HG03378 (cell line): ENCODE measurements at regions not wholly inside any gene's neighbourhood (a gene's known extent, or its start where the extent isn't known, plus 50 kb on each side); places are given as distances from the start of the nearest gene placed in this dataset.

ENCODE experiments used
- ATAC-seq: cut with Tn5 transposase; IDR thresholded peaks from one replicate; pipeline ENCODE4 v1.9.1; 2021; ENCODE audit warnings: mild to moderate bottlenecking, moderate library complexity; ENCODE audit not compliant: unreplicated experiment

GRCh38 chr11:11045156-11045930 is 187.5 kb upstream of the ZBED5 start:
- no peak for ATAC-seq

DNA sequence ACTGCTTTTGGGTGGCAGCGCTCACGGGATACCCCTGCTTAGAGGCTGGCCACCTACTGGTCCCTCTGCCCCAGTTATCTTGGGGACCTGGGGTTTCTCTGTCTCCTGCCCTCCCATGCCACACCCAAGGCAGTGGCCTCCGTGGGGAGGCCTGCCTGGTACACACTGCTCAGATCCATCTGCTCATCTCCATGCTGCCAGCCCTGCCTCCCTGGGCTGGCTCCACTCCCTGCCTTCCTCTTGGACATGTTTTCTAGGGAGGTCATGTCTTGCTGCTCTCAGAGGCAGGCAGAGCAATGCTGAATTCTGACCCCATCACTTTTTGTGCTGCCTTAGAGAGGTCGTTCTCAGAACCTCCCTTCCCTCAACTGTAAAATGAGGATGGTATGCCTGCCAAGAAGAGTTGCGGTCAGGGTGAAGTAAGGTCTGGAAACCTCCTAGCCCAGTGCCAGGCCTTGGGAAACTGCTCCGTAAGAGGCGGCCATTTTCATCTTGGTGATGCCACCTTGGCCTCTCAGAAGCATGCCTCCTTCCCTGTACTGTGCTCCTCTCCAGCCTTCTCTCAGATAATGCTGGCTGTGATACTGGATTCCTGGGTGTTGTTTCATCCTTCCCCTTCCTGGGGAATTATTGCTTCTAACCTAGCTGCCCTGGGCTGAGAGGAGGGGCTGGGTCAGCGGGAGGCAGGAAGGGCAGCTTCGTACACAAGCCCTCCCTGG is 186.4 kb upstream of the ZBED5 start:
- ATAC-seq, result no peak

DNA sequence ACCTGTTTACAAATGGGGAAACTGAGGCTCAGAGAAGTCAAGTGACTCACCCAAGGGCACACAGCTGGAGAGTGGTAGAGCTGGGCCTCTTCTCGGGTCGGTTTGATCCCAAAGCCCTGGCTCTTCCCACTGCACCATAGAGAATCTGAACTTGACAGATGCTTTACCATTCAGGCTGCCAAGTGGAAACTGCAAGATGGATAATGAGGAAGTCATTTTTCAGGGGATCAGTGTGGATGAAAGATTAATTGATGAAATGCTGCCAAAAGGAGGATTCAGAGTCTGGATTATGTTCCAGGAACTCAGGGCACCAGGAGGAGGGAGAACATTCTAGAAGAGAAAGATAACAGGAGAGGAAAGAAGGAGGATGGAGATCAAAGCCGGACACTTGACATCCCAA is 185.9 kb upstream of the ZBED5 start:
- no peak for ATAC-seq

GRCh38 chr11:11039208-11039965 is 181.5 kb upstream of the ZBED5 start:
- ATAC-seq, result no peak

DNA sequence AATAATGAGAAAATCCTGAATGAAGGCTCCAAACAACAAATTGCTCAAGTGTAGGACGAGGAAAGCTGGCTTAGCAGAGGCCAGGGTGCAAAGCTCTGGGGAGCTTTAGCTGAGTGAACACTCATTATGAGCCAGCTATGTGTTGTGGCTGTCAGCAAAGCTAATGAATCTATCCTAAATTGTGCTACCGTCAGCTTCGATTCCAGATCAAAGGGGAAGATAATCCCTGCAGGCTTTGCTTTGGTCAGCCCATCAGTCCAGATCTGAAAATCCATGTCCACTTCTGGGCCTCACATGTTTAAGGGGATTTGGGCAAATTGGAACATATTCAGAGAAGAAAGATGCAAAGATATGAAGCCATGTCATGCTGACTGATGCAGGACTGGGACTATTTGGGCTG is 180.9 kb upstream of the ZBED5 start:
- no peak for ATAC-seq

DNA sequence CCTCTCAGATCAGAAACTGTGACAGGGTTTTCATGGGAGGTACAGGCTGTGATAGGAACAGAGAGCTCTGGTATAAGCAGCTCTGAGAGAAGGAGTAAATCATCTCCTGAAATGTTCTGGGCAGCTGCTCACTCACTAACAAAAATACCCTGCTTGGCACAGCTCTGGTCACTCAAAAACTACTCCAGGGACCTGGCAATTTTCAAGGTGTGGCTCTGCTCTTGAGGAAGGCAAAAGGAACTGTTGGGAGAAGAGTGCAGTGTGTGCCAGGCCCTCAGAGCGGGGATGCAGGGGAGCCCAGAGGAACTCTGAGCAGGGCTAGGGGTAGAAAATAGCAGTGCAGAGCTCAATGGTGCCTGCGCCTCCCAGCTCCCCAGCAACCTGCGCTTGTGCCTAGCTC is 180.5 kb upstream of the ZBED5 start:
- ATAC-seq, result no peak

DNA sequence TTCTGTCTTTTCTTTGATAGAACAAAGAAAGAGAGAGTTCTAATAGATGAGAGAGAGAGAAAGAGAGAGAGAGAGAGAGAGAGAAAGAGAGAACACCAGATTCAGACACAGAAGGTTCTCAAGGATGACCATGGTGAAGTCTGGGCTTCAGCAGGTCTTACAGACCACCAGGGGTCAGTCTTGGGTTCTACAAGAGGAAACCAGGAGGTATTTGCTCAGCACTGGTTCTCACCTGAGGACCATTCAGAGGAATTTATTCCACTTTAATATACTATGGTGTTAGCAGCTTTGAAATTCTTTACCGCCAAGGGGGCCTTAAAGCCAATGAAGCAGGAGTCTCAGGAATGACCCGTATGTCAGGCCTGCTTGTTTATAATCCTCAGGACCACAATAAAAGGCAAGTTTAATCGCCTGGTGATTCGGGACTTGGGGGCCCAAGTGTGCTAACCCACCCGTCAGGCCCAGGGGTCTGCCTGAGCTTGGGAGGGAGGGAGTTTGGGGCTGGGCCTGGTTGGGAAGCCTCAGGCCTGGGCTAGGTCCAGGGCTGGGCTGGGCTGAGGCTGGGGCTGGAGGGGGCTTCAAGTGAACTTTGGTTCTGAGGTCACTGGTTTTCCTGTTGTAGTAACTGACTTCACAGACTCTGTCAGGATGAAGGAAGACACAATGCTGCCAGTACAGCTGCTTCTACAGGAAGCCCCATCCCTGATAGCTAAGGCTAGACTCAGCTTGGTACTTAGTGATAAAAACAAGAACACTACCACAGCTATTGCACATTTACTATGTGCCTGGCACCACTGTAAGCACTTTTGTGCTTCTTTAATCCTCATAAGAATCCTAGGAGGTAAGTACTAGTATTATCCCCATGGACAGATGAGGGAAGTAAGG is 179.2 kb upstream of the ZBED5 start:
- no peak for ATAC-seq

DNA sequence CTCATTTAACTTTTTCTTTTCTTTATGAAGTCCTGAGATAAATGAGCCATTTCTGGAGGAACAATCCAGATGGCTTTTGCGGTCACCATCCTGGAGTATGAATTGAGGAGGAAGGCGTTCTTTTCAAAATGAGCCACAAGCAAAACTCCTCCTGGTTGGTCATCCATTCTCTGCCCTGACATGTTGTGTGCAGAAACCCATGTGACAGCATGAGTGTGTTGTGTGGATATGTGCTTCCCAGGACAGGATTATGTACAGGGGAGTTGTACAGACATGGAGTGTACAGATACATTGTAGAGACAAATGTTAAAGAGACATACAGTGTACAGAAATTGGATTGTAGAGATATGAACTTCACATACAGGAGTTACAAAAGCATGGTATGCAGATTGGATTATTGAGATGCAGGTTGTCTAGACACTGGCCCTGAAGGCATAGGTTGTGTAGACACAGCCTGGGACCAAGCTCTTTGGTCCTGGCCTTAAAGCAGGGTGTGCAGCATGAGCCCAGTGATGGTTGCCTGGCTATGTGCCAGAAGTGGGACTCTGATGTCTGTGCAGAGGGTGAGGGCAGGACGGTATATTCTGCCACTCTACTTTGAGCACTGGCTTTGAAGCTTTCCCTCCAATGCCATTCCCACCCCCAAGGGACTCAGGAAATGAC is 178.5 kb upstream of the ZBED5 start:
- no peak for ATAC-seq

GRCh38 chr11:11035331-11035730 is 177.5 kb upstream of the ZBED5 start:
- ATAC-seq, result no peak

- ATAC-seq, result no peak
These were observed 176.6 kb upstream of the ZBED5 start for GRCh38 chr11:11034476-11034875.

- no peak for ATAC-seq
These were observed 174.2 kb upstream of the ZBED5 start for GRCh38 chr11:11032066-11032465.

DNA sequence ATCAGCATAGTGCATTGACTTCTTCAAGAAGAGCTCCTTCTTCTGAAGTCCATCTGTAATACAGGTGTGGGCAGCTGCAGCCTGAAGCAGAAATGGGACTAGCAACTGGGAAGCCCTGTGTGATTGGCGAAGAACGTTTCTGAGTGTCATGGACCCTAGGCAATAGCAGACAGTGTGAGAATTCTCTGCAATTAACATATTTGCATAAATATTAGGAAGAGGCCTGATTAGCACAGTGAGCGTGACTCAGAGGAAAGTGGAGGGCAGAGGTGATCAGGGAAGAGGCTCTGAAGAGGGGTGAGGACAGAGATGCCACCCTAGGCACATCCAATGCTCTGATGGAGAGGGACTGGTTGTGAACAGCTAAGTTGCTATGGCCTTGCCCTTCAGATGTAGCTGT is 171.2 kb upstream of the ZBED5 start:
- no peak for ATAC-seq

GRCh38 chr11:11028017-11028692 is 170.3 kb upstream of the ZBED5 start:
- ATAC-seq, result no peak

DNA sequence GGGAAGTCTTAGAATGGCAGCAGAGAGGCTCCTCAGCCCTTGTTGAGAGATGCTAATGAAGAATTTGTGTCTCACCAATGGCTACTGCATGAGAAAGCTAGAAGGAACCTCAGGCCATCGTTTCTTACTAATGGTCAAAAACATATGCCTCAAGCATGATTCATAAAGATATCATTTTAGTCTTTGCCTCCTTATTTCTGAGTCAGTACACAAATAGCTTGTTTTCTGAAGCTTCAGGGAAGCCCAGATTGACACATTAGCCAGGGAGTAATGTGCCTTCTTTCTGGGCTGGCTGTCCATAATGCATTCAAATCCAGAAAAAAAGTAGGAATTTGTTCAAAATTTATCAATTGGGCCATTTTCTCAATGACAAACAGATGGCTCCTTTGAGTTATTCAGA is 169.4 kb upstream of the ZBED5 start:
- no peak for ATAC-seq

GRCh38 chr11:11025087-11025486 is 167.2 kb upstream of the ZBED5 start:
- no peak for ATAC-seq

DNA sequence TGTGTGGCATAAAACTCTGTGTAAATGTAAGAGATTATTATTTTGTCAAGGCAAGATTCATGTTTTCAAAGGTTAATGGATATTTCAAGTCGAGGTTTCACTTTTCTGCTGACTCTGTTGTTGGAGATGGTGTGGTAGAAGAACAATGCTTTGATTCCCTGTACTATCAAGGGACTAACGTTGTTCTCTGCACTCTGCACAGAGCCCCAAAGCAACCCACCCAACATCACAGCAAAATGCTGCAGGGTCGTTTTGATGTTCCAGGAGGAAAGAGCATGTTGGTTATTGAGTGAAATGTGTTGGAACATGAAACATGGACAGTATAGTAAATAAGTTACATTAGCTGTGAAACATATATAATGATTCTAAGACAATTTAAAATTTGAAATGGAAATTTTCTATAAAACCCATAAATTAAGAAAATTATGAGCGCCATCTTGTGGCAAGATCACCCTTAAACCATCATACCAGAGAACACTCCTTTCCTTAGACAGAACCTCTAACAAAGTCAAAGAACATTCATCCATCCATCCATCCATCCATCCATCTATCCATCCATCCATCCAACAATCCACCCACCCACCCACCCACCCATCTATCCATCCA is 164.4 kb upstream of the ZBED5 start:
- ATAC-seq, result no peak

- no peak for ATAC-seq
These were observed 163.7 kb upstream of the ZBED5 start for GRCh38 chr11:11021563-11021962.

GRCh38 chr11:11020747-11021149 is 162.9 kb upstream of the ZBED5 start:
- no peak for ATAC-seq

- no peak for ATAC-seq
These were observed 162.4 kb upstream of the ZBED5 start for GRCh38 chr11:11020219-11020726.
